ENCODE measurements at regions not wholly inside any gene's neighbourhood (a gene's known extent, or its start where the extent isn't known, plus 50 kb on each side); places are given as distances from the start of the nearest gene placed in this dataset.
"Not testable (repeated sequence)": the region's sequence is repeated elsewhere in the genome, so short reads cannot be mapped to it uniquely, and the experiment has no call there.

DNA sequence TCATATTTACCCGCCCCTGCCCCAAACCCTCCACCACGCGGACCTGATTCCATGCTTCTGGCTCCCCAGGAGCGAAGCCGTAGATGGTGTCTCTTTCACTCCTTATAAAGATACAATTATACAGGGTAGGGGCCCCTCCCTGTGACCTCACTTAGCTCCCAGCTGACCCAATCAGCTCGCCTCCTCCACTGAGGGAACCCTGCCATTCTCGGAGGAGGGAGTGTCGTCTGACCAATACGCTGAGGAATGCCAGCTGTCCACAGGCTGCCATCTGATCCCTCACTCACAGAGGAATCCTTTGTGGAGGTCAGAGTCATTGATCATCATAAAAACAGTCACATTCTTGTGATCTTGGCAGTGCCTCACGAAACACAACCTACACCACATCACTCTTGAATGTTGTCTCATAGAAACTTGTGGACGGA, 67.5 kb upstream of the INSIG1 start:
- peak; percentile 99 for DNase-seq

DNA sequence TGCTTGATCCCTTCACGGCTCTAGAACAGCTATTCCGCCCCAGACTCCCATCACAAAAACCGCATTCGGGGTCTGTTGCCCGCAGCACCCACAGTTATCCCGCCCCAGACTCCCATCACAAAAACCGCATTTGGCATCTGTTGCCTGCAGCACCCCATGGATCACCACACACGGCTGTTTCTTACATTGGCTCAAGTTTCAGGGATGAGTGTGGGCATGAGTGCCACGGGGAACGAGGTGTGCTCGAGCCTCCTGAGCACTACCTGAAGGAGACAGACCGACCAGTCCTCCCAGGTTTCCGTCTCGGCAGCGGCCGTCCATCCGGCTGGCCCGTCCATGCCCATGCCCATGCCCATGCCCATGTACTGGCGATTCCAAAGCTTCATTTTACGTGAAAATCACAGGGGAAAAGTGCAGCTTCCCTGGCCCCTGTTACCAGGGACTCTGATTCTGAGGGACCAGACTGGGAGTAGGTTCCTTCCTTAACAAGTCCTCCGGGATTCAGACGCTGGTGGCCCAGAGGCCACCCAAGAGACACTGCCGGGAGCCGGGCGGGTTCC, 66.4 kb upstream of the INSIG1 start:
- DNase-seq: no peak

DNA sequence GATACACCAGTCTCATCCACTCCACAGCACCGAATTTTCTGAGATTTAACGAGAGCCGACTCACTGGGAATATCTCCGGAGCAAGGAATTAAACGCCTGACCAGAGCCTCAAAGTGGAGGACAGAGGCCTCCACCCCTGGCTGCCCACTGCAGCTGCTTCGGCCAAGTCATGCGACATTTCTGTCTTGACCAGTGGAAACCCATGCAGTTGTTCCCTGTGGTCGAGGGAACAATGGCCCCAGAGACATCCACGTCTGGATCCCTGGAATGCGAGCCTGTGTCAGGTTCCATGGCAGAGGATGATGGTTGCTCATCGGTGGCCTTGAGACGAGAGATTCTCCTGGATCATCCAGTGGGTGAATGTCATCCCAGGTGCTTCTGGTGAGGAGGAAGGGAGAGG, 65.7 kb upstream of the INSIG1 start:
- DNase-seq: no peak

DNA sequence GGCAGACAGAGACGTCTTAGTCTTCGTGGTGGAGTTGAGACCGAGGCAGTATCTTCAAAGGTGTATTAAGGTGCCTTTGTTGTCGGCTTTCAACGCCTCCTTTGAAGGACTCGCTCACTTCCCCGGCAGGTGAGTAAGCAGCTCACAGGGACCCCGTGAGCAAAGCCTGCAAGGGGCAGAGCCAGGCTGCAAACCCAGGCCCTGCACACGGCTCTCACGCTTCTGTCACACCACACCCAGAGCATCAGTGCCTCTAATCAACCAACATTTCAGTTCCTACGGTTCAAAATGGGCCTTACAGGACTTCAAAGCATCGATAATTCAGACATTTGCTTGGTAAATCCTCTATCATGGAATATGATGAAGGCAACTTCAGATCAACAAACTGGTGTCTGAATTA, 64.8 kb upstream of the INSIG1 start:
- DNase-seq: no peak

DNA sequence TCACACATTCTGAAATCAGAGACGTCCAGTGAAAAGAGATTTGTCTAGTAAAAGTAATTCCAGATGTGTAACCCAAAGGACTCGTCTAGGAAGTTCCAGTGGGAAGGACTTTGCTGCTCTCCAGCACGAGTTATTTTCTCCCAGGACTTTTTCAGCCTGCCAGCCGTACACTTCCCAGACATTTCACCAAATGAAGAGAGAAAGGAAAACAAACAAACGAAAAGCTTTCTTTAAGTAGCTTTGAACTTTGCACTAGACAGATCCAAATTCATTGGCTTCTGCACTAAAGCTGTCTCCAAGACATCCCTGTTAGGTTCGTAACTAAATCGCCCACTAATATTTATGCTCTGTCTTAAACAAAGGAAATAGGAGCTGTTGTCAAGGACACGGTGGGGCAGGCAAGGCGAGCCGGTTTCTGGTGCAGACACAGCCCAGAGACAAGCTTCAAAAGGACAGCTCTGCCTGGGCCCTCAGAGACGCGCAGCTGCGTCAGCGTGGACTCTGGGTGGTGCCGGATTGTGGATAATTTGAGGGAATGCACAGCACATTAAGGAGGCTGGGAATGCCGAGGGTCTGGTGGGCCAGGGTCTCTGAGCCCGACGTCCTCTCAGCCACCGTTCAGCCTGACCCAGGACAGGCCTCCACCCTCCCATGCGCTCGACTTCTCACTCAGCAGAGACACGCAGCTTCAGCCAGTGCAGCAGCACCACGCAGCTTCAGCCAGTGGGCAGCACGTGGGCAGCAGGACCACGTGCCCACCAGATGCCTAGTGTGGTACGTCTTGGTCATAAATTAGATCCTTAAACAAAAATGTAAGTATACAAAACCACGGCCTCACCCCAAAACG, 64.1 kb upstream of the INSIG1 start:
- DNase-seq: peak; percentile 55

DNA sequence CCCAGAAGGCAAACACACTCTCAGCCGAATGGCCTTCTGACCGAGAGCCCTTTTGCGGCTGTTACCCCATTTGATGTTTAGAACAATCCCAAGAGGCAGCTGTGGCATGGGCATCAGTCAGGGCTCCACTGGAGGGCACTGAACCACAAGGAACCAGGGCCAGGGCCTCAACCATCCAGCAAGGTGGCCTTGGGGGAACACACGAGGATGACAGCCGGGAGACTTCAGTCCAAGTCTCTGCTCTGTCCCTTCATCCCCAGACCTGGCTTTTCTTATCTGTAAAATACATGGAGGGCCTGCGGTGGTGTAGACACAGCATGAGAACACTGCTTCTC, 63.6 kb upstream of the INSIG1 start:
- no peak for DNase-seq

DNA sequence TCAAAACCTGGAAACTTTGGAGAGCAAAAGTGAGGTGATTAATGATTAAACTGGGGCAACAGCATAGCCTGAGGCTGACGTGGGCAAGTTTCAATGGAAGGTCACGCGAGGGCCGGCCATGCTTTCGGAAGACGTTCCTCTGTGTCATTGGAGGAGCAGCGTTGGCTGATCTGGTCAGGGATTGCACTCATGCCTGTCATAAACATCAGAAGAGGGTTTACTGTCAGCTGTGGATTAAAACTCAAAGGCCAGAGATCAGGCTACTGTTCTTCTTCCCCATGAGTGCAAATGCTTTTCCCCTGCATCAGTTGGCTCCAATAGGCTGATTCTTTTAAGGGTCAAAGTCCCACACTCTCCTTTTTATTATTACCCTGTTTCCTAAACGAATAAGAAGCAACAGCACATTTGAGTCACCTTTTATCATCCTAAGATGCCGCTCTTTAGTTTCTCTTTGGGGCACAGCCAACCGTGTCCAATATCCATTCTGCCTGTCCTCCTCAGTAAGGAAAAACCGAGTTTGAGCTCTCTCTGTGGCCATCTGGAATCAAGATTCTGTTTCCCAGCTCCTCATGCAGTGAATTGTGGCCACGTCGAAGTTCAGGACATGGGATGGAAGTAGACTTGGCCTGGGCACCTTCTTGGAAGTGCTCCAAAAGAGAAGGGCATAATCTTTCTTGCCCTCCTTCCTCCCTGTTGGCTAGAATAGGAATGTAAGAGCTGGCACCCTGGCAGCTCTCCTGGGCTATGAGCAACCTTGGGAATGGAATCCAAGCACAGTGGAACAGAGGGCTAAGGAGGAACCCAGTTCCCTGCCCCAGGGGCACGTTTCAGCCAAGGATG, 62.5 kb upstream of the INSIG1 start:
- no peak for DNase-seq

DNA sequence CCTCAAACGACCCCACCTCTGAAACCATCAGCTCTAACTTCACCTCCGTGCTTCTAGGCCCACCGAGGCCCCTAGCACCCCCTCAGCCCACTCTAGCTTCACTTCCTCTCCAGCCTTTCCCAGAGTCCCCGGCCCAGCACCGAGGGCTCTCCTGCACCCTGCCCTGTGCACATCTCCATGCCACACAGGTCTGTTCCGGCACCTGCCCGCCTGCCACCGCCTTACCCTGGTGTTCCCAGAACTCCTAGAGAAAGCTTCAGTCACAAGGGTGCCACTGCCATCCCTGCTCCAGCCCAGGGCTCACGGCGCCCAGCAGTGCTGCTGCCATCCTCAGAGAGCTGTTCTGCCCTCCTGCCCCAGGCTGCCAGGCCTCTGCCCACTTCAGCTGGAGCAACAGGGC, 61.3 kb upstream of the INSIG1 start:
- DNase-seq: no peak

DNA sequence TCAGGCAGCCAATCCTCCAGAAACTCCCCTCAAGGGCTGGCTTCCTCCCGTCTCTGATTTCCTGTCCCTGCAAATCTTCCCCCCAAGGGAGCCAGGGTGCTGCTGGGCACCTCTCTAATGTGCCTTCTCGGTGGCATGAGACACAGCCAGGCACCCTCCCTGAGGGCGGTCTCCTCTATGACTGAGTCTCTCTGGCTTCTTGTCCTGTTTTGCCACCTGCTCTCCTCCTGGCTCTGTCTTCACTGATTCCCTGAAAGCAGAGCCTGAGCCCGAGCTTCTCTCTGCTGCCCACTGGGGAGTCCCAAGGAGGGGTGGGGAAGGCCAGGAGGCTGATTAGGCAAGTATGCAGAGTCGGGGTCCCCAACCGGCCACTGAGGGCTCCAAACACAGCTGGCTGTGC, 60.4 kb upstream of the INSIG1 start:
- no peak for DNase-seq

DNA sequence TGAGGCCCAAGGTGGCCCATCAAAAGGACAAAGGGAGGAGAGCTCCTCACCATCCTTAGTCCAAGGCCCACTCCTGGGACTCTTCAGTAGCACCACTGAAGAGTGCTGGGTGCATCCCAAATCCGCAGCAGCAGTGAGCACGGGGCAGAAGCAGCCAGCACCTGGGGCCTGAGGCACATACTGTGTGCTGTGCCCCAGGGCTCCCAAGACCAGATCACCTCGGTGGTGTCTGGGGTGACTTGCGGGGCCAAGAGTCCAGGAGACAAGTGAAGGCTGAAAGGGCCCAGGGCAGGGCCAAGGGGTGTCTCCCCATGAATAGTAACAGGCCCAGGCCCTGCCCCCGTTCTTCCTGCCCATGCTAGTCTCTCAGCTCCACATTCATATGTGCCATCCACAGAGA, 59.9 kb upstream of the INSIG1 start:
- DNase-seq: no peak

DNA sequence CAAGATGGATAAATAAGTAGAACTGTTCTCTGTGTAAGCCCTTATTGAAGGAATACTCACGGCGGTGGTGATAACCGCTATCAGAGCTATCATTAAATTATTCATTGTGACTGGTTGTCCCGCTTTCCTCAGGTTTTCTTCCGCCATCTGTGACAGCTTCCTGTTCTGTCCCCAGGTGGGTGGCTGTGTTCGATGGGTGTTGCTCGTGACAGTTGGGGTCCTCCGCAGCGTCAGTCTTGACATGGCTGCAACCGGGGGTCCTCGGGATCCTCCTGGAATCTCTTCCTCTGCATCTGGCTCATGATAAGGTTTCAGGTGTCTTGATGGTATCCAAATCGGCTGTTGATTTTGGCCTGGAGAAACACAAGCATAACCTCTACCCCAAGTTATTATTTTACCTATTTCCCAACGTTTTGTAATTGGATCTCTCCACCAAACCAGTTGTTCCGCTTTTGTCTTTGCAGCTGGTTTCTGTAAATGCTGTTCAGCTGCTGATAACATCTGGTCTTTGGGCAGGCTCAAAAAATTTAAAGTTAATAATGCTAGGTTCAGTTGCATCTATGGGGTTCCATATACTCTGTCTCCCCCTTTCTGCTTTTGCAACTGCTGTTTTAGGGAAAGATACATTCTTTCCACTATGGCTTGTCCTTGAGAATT, 58.1 kb upstream of the INSIG1 start:
- not testable (repeated sequence) for DNase-seq

DNA sequence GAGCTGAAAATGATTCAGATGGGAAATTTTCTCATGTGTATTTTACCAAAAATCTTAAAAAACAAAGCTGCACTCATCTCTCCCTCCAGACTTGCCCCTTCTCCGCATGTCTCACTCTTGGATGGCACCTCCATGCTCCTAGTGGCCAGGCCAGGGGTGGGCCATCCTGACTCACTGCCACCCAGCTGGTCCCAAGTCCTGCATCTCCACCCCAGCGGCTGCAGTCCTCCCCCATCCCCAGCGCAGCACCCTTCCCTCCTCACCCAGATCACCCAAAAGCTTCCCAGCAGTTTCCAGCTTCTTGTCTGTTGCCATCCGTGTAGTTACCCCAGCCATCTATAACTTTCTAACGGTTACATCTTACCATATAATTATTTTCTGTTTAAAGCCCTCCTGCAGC, 53.0 kb upstream of the INSIG1 start:
- no peak for DNase-seq

DNA sequence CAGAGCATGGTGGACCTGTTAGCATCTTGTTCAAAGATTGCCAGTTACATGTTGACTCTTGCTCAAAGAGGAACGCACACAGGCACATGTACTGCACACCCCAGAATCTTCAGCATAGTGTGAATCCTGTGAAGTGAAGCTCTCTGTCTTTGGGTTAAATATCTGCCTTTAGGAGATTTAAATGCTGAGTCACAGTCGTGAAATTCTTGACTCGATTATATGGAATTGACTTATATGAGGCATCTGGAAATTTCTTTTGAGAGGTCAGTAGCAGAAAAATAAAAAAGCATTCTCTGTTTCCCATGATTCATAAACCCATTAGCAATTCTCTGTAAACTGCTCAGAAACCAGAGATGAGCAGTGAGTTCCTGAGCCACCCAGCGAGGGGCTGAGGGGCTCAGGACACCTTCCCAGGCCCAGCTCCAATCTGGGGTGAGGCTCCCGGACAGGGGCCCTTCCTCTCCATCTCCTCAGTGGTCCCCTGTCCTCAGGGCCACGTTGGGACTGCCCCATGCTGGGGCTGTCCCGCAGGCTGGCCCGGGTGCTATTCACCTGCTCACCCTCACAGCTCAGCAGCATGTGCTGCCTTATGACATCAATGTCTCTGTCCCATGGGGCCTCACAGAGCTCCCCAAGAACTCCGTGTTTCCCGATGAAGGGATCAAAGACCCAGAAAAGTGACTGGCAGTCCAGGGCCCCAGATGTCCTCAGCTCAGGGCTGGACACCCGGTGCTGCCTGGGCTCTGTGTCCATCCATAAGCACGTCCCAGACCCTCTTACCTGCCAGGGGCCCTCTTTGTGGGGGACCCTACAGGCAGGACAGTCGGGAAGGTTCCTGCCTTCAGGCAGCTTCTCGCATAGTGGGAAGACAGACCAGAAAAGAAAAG, 50.0 kb upstream of the INSIG1 start:
- peak; percentile 64 for DNase-seq

All from fibroblast of skin of abdomen (primary cell).